CD14-positive monocyte (primary cell): ENCODE measurements at regions not wholly inside any gene's neighbourhood (a gene's known extent, or its start where the extent isn't known, plus 50 kb on each side); places are given as distances from the start of the nearest gene placed in this dataset.

Source experiments
- DNase-seq, 3 donors: peaks; one replicate each; pipeline ENCODE4 v3.0.0-alpha.2; 2011 to 2022
- H2AFZ ChIP-seq: 2 replicates; pipeline ENCODE4 v1.6.0; 2012; ENCODE audit warnings: mild to moderate bottlenecking, low read depth, low read length, inconsistent platforms; ENCODE audit not compliant: insufficient read depth, poor library complexity, severe bottlenecking
- H3K27ac ChIP-seq, 2 donors: 1 replicate in 1 of 2; 2 replicates in 1 of 2; pipeline ENCODE4 v1.5.1; 2012 to 2013; ENCODE audit warnings: low read length in 2 of 2, control low read depth in 1 of 2, inconsistent platforms in 1 of 2, low read depth in 1 of 2, mild to moderate bottlenecking in 1 of 2
- H3K27me3 ChIP-seq, 2 donors: one replicate each; pipeline versions ENCODE4 v1.6.0 to v1.6.1; 2011 to 2013; ENCODE audit warnings: low read length in 2 of 2; ENCODE audit not compliant: control insufficient read depth in 2 of 2, insufficient read depth in 2 of 2
- H3K36me3 ChIP-seq, 2 donors: replicated peaks in 1 of 2; 1 replicate in 1 of 2; 2 replicates in 1 of 2; pipeline versions ENCODE4 v1.5.1 to v1.6.1; 2012 to 2013; ENCODE audit warnings: low read length in 2 of 2, control low read depth in 1 of 2, inconsistent platforms in 1 of 2, mild to moderate bottlenecking in 1 of 2; ENCODE audit not compliant: insufficient read depth in 2 of 2, control insufficient read depth in 1 of 2
- H3K4me1 ChIP-seq, 2 donors: 1 replicate in 1 of 2; 2 replicates in 1 of 2; pipeline versions ENCODE4 v1.5.1 to v1.6.1; 2012 to 2013; ENCODE audit warnings: low read length in 2 of 2, control low read depth in 1 of 2, inconsistent platforms in 1 of 2, mild to moderate bottlenecking in 1 of 2, moderate library complexity in 1 of 2; ENCODE audit not compliant: insufficient read depth in 2 of 2, control insufficient read depth in 1 of 2
- H3K4me2 ChIP-seq: replicated peaks from 2 replicates; pipeline ENCODE3; 2012; ENCODE audit warnings: low read length, moderate library complexity, mild to moderate bottlenecking; ENCODE audit not compliant: poor library complexity, severe bottlenecking; ENCODE audit errors: extremely low read depth
- H3K4me3 ChIP-seq, 3 experiments: fragments of 200-600 bp in 1 of 3; sonication (generic) in 1 of 3; replicated peaks in 1 of 3; 1 replicate in 2 of 3; 2 replicates in 1 of 3; pipeline ENCODE4 v1.5.1; 2011 to 2013; ENCODE audit warnings: low read length in 3 of 3, mild to moderate bottlenecking in 3 of 3, control low read depth in 2 of 3, low read depth in 2 of 3, inconsistent platforms in 1 of 3, moderate library complexity in 1 of 3
- H3K79me2 ChIP-seq: 2 replicates; pipeline ENCODE4 v1.6.0; 2012; ENCODE audit warnings: mild to moderate bottlenecking, control low read depth, inconsistent platforms, low read length, moderate library complexity; ENCODE audit not compliant: insufficient read depth
- H3K9ac ChIP-seq: 2 replicates; pipeline ENCODE4 v1.6.0; 2017; ENCODE audit warnings: low read length, mild to moderate bottlenecking; ENCODE audit not compliant: insufficient read depth, poor library complexity, severe bottlenecking
- H3K9me3 ChIP-seq, 2 donors: replicated peaks in 1 of 2; 1 replicate in 1 of 2; 2 replicates in 1 of 2; pipeline versions ENCODE4 v1.5.1 to v1.6.1; 2012 to 2013; ENCODE audit warnings: low read length in 2 of 2, control low read depth in 1 of 2; ENCODE audit not compliant: control insufficient read depth in 1 of 2, insufficient read depth in 1 of 2
- H4K20me1 ChIP-seq: 2 replicates; pipeline ENCODE4 v1.6.0; 2012; ENCODE audit warnings: mild to moderate bottlenecking, low read length, control low read depth, moderate library complexity; ENCODE audit not compliant: insufficient read depth
- H3K27ac Mint-ChIP-seq, 7 donors: one replicate each; pipeline ENCODE4 v1.8.0; 2020; ENCODE audit warnings: mild to moderate bottlenecking in 7 of 7, mixed read lengths in 7 of 7, moderate library complexity in 6 of 7, inconsistent platforms in 2 of 7
- H3K27me3 Mint-ChIP-seq, 3 donors: one replicate each; pipeline ENCODE4 v1.8.0; 2021 to 2022; ENCODE audit warnings: low read depth in 3 of 3, mild to moderate bottlenecking in 3 of 3, mixed read lengths in 3 of 3, moderate library complexity in 3 of 3, inconsistent platforms in 1 of 3
- H3K36me3 Mint-ChIP-seq, 2 donors: one replicate each; pipeline ENCODE4 v1.8.0; 2020; ENCODE audit warnings: mixed read lengths in 2 of 2, inconsistent platforms in 1 of 2, mild to moderate bottlenecking in 1 of 2
- H3K4me1 Mint-ChIP-seq: one replicate; pipeline ENCODE4 v1.8.0; 2020; ENCODE audit warnings: mild to moderate bottlenecking, mixed read lengths
- H3K4me3 Mint-ChIP-seq, 2 donors: one replicate each; pipeline ENCODE4 v1.8.0; 2020; ENCODE audit warnings: mild to moderate bottlenecking in 2 of 2, mixed read lengths in 2 of 2, moderate library complexity in 1 of 2
- H3K9me3 Mint-ChIP-seq, 7 donors: one replicate each; pipeline ENCODE4 v1.8.0; 2020 to 2022; ENCODE audit warnings: mixed read lengths in 7 of 7, mild to moderate bottlenecking in 6 of 7, moderate library complexity in 6 of 7, inconsistent platforms in 2 of 7
- WGBS: methylation state at CpG from one replicate; pipeline ENCODE4 v1.1.5; 2013; ENCODE audit warnings: missing lambda C conversion rate; ENCODE audit not compliant: insufficient coverage; 5-methylcytosine and 5-hydroxymethylcytosine counted together
- intact Hi-C, 2 donors: fragments of 100-400 bp; cut with micrococcal nuclease; formaldehyde crosslinking; loops; one replicate each; pipeline versions ENCODE4 v1.15.0 to v1.15.1; 2023
- TF ChIP-seq, protein P1 (sequence below): fragments of 200-600 bp; IDR thresholded peaks from one replicate; pipeline ENCODE4 v1.8.0; 2022; ENCODE audit warnings: antibody characterized with exemption, mild to moderate bottlenecking

DNA sequence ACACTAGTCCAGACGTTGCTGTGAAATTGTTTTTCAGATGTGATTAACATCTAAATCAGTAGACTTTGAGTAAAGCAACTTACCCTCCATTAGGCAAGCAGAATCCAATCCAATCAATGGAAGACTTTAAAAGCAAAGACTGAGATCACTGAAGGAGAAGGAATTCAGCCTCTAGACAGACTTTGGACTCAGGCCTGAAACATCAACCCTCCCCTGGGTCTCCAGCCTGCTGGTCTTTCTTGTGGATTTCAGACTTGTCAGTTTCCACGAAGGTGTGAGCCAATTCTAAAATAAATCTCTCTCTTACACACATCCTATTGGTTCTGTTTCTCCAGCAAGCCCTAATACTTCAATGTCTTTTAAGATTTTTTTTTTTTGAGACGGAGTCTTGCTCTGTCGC, 50.0 kb upstream of the EDAR start:
- TF ChIP-seq, protein P1, sequence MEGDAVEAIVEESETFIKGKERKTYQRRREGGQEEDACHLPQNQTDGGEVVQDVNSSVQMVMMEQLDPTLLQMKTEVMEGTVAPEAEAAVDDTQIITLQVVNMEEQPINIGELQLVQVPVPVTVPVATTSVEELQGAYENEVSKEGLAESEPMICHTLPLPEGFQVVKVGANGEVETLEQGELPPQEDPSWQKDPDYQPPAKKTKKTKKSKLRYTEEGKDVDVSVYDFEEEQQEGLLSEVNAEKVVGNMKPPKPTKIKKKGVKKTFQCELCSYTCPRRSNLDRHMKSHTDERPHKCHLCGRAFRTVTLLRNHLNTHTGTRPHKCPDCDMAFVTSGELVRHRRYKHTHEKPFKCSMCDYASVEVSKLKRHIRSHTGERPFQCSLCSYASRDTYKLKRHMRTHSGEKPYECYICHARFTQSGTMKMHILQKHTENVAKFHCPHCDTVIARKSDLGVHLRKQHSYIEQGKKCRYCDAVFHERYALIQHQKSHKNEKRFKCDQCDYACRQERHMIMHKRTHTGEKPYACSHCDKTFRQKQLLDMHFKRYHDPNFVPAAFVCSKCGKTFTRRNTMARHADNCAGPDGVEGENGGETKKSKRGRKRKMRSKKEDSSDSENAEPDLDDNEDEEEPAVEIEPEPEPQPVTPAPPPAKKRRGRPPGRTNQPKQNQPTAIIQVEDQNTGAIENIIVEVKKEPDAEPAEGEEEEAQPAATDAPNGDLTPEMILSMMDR, result no peak
- Mint-ChIP-seq H3K9me3 (peaks cover 0 to 2% (median 0%) of the 10 kb centered on the region in 7 donors), H3K4me1 (peaks cover 3% of the 10 kb centered on the region), H3K27me3 (peaks cover 1 to 3% (median 2%) of the 10 kb centered on the region in 3 donors), H3K36me3 (no peaks in the 10 kb centered on the region), H3K27ac (no peak overlapping the region), H3K4me3 (no peak overlapping the region)
- H3K79me2 ChIP-seq, result no peaks in the 10 kb centered on the region
- no peaks in the 10 kb centered on the region for H3K9me3 ChIP-seq
- H3K36me3 ChIP-seq, result no peaks in the 10 kb centered on the region
- no peak overlapping the region for H2AFZ ChIP-seq
- no peak for DNase-seq
- H3K4me1 ChIP-seq, result no peaks in the 10 kb centered on the region
- H3K27me3 ChIP-seq, result no peaks in the 10 kb centered on the region
- intact Hi-C loops, result no loop called here
- H3K9ac ChIP-seq, result no peak overlapping the region
- H4K20me1 ChIP-seq, result no peaks in the 10 kb centered on the region
- H3K27ac ChIP-seq, result no peak overlapping the region
- 94% methylated on average over 3 of the region's 4 CpGs for WGBS
- no peak overlapping the region for H3K4me2 ChIP-seq
- no peak overlapping the region for H3K4me3 ChIP-seq
